ENCODE measurements at regions not wholly inside any gene's neighbourhood (a gene's known extent, or its start where the extent isn't known, plus 50 kb on each side); places are given as distances from the start of the nearest gene placed in this dataset.

DNA sequence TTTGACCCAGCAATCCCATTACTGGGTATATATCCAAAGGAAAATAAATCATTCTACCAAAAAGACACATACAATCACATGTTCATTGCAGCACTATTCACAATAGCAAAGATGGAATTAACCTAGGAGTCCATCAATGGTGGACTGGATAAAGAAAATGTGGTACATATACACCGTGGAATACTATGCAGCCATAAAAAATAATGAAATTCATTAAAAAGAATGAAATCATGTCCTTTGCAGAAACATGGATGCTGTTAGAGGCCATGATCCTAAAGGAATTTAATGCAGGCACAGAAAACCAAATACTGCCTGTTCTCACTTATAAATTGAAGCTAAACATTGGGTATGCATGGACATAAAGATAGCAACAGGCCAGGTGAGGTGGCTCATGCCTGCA, 61.9 kb upstream of the BMP6 start:
- no peak for DNase-seq (ENCODE audit: extremely low read depth, low read depth)
- TF ChIP-seq, protein P1, sequence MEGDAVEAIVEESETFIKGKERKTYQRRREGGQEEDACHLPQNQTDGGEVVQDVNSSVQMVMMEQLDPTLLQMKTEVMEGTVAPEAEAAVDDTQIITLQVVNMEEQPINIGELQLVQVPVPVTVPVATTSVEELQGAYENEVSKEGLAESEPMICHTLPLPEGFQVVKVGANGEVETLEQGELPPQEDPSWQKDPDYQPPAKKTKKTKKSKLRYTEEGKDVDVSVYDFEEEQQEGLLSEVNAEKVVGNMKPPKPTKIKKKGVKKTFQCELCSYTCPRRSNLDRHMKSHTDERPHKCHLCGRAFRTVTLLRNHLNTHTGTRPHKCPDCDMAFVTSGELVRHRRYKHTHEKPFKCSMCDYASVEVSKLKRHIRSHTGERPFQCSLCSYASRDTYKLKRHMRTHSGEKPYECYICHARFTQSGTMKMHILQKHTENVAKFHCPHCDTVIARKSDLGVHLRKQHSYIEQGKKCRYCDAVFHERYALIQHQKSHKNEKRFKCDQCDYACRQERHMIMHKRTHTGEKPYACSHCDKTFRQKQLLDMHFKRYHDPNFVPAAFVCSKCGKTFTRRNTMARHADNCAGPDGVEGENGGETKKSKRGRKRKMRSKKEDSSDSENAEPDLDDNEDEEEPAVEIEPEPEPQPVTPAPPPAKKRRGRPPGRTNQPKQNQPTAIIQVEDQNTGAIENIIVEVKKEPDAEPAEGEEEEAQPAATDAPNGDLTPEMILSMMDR (IDR thresholded peaks at IDR 0.05; ENCODE audit: low read depth, low read length, missing control alignments): no peak
- H3K4me3 ChIP-seq (replicated peaks; ENCODE audit: low read depth, low read length): no peak overlapping the region

DNA sequence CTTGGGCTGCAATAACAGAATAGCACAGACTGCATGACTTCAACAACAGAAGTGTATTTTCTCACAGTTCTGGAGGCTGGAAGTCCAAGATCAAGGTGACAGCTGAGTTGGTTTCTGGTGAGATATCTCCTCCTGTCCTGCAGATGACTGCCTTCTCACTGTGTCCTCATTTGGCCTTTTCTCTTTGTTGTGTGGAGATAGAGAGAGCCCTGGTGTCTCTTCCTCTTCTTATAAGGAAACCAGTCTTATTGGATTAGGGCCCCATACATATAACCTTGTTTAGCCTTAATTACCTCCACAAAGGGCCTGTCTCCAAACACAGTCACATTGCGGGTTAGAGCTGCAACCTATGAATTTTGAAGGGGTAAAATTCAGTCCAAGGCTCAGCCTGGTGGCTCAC, 57.0 kb upstream of the BMP6 start:
- no peak for DNase-seq (ENCODE audit: extremely low read depth, low read depth)
- H3K4me3 ChIP-seq (replicated peaks; ENCODE audit: low read depth, low read length): no peak overlapping the region
- TF ChIP-seq, protein P1 (IDR thresholded peaks at IDR 0.05; ENCODE audit: low read depth, low read length, missing control alignments): no peak

DNA sequence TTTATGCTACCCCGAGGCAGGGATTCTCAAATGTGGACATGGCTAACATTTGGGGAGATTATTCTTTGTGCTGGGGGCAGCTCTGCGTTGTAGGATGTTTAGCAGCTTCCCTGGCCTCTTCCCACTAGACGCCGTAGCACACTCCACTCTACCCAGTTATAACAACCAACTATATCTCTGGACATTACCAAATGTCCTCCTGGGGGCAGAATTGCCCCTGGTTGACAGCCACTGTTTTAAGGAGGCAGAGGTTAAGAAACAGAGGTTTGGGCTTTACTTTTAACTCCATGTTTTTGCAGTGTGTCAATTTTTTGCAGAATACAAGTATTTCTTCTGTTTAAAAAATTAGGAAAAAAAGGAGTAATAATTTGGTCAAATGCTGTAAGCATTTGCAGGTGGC, 56.2 kb upstream of the BMP6 start:
- H3K4me3 ChIP-seq (replicated peaks; ENCODE audit: low read depth, low read length): no peak overlapping the region
- DNase-seq (ENCODE audit: extremely low read depth, low read depth): no peak
- TF ChIP-seq, protein P1 (IDR thresholded peaks at IDR 0.05; ENCODE audit: low read depth, low read length, missing control alignments): no peak

DNA sequence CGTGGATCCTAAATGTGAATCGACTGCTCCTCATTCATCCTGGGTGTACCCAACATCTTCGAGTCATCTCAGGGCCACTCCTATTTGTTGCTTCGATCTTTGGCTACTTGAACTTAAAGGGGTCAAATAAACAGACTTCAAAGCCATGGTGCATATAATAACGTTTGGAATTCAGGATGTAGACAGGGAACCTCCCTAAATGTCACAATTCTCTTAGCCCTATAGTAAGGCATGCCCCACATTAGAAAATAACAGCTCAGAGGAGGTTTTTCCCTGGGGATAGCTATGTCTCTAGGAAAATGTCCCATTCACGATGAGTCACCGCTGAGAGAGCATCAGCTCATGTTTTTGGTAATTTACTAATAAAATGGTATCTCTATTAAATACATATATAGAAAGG, 54.8 kb upstream of the BMP6 start:
- H3K4me3 ChIP-seq (replicated peaks; ENCODE audit: low read depth, low read length): no peak overlapping the region
- TF ChIP-seq, protein P1 (IDR thresholded peaks at IDR 0.05; ENCODE audit: low read depth, low read length, missing control alignments): no peak
- DNase-seq (ENCODE audit: extremely low read depth, low read depth): no peak

DNA sequence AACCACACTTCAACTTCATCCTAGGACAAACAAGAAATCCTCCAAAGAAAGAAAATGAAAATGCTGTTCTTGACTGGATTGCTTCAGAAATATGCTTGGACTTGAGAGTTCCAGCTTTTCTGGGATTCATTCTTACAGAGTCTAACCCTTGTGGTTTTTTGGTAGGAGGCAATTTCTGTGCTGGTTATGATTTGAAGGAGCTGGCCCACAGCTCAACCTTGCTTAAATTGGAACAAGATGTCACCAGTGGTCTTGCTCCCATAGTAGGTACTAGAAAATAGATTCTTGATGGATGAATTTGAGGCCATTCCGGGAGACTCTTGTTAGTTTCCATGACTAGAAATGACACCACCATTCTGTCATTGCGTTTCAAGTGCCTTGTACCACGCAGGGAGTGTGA, 54.3 kb upstream of the BMP6 start:
- no peak for DNase-seq (ENCODE audit: extremely low read depth, low read depth)
- TF ChIP-seq, protein P1 (IDR thresholded peaks at IDR 0.05; ENCODE audit: low read depth, low read length, missing control alignments): no peak
- no peak overlapping the region for H3K4me3 ChIP-seq (replicated peaks; ENCODE audit: low read depth, low read length)

DNA sequence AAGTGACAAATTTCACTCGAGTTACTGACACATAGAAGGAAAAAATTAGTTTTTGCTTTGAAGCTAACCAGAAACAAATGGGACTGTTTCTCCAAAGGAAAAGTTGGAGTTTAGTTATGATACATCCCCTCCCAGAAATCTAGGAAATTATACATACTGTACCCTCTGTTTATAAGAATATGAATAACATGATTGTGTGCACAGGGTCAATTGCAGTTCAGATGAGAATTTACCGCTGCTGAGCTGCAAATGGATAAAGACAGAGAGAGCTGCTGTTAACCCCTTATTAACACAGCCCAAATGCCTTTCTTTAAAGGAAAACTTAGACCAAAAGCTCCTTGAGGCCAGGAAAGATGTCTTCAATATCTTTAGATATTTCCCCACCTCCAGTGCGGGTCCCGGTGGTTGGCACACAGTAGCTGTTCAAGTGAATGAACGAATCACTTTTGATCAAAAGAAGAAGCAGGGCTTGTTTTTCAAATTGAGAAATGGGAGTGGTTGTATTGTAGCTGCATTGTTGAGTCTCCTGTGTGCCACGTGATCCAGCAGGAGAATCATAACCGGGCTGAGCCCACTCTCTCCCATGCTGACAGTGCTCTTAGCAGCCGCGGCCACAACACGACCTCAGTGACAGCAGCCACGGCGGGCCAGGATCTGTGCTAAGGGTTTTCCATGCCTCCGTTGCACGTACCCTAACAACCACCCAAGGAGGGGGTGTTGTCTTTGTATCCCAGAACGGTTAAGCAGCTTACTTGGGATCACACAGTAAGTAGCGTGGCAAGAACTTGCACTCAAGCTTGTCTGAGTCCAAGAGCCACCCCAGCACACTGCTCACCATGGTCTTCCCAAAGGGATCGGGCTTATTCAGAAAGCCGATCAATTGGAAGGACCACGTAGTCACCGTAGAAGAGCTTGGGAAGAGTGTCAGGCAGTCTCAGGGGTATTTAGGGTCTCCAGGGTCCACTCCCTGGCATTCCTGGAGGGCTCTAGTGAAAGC, 53.5 kb upstream of the BMP6 start:
- no peak overlapping the region for H3K4me3 ChIP-seq (replicated peaks; ENCODE audit: low read depth, low read length)
- TF ChIP-seq, protein P1 (IDR thresholded peaks at IDR 0.05; ENCODE audit: low read depth, low read length, missing control alignments): no peak
- DNase-seq (ENCODE audit: extremely low read depth, low read depth): no peak

Measured in HFF-Myc (cell line).